ENCODE measurements at regions not wholly inside any gene's neighbourhood (a gene's known extent, or its start where the extent isn't known, plus 50 kb on each side); places are given as distances from the start of the nearest gene placed in this dataset.

GRCh38 chr14:29227631-29228030, 461.0 kb downstream of the FOXG1 start:
- H3K27me3 Mint-ChIP-seq (ENCODE audit: low read depth) = no peaks in the 10 kb centered on the region
- no peak for ATAC-seq
- H3K9me3 Mint-ChIP-seq = no peaks in the 10 kb centered on the region
- POLR2A ChIA-PET = no interaction called here
- CTCF ChIA-PET = no interaction called here
- H3K27ac Mint-ChIP-seq = no peak overlapping the region
- H3K4me3 Mint-ChIP-seq = no peak overlapping the region
- no peaks in the 10 kb centered on the region for H3K4me1 Mint-ChIP-seq
- no peak for TF ChIP-seq TEAD4 (CRISPR knock-in tag; IDR thresholded peaks at IDR 0.05)
- no peak for TF ChIP-seq ZNF317 (CRISPR knock-in tag; IDR thresholded peaks at IDR 0.05; ENCODE audit: borderline replicate concordance, low read depth)
- no peak for TF ChIP-seq ERG (CRISPR knock-in tag; IDR thresholded peaks at IDR 0.05)
- TF ChIP-seq CTCF (IDR thresholded peaks at IDR 0.05) = no peak
- TF ChIP-seq NFYB (CRISPR knock-in tag; conservative IDR thresholded peaks at IDR 0.05; ENCODE audit: low read depth) = no peak
- TF ChIP-seq ATF3 (CRISPR knock-in tag; conservative IDR thresholded peaks at IDR 0.05) = no peak
- H3K36me3 Mint-ChIP-seq = no peaks in the 10 kb centered on the region
- DNase-seq (ENCODE audit: low spot score) = no peak

- Mint-ChIP-seq H3K4me3 (no peak overlapping the region), H3K27ac (no peak overlapping the region), H3K9me3 (no peaks in the 10 kb centered on the region), H3K27me3 (ENCODE audit: low read depth) (no peaks in the 10 kb centered on the region), H3K4me1 (no peaks in the 10 kb centered on the region), H3K36me3 (no peaks in the 10 kb centered on the region)
- ChIA-PET CTCF (no interaction called here), POLR2A (no interaction called here)
- no peak for ATAC-seq
- no peak for TF ChIP-seq SP1 (CRISPR knock-in tag; conservative IDR thresholded peaks at IDR 0.05)
- no peak for TF ChIP-seq NFATC4 (CRISPR knock-in tag; IDR thresholded peaks at IDR 0.05)
- TF ChIP-seq E2F4 (CRISPR knock-in tag; IDR thresholded peaks at IDR 0.05; ENCODE audit: borderline replicate concordance, low read depth) = no peak
- no peak for TF ChIP-seq ZNF423 (CRISPR knock-in tag; IDR thresholded peaks at IDR 0.05)
- TF ChIP-seq RELA (CRISPR knock-in tag; IDR thresholded peaks at IDR 0.05; ENCODE audit: borderline replicate concordance) = no peak
- no peak for TF ChIP-seq ATF3 (CRISPR knock-in tag; conservative IDR thresholded peaks at IDR 0.05)
- TF ChIP-seq TP53 (CRISPR knock-in tag; IDR thresholded peaks at IDR 0.05) = no peak
- TF ChIP-seq IRF2 (CRISPR knock-in tag; IDR thresholded peaks at IDR 0.05; ENCODE audit: borderline replicate concordance, low read depth) = no peak
- TF ChIP-seq GABPB1 (CRISPR knock-in tag; IDR thresholded peaks at IDR 0.05) = no peak
- TF ChIP-seq TEAD1 (CRISPR knock-in tag; IDR thresholded peaks at IDR 0.05) = no peak
- TF ChIP-seq ZMAT4 (CRISPR knock-in tag; IDR thresholded peaks at IDR 0.05) = no peak
- no peak for TF ChIP-seq ZNF121 (CRISPR knock-in tag; IDR thresholded peaks at IDR 0.05)
- TF ChIP-seq KAT7 (CRISPR knock-in tag; IDR thresholded peaks at IDR 0.05; ENCODE audit: borderline replicate concordance) = no peak
- no peak for TF ChIP-seq ATF6 (CRISPR knock-in tag; IDR thresholded peaks at IDR 0.05)
- TF ChIP-seq FOXP1 (CRISPR knock-in tag; IDR thresholded peaks at IDR 0.05; ENCODE audit: borderline replicate concordance) = no peak
- no peak for TF ChIP-seq CBFB (CRISPR knock-in tag; IDR thresholded peaks at IDR 0.05; ENCODE audit: low read depth)
- TF ChIP-seq ZNF671 (CRISPR knock-in tag; IDR thresholded peaks at IDR 0.05) = no peak
- no peak for TF ChIP-seq SMAD3 (CRISPR knock-in tag; IDR thresholded peaks at IDR 0.05; ENCODE audit: borderline replicate concordance)
- DNase-seq (ENCODE audit: low spot score) = no peak
Observed at GRCh38 chr14:29232153-29232552, 465.6 kb downstream of the FOXG1 start.

Measured in WTC11 (cell line).